22Rv1 (cell line): ENCODE measurements at regions not wholly inside any gene's neighbourhood (a gene's known extent, or its start where the extent isn't known, plus 50 kb on each side); places are given as distances from the start of the nearest gene placed in this dataset.
A peak's percentile ranks its signal among the peaks of the same experiment; 100 is the strongest.
"Not testable (repeated sequence)": the region's sequence is repeated elsewhere in the genome, so short reads cannot be mapped to it uniquely, and the experiment has no call there.

Source experiments
- H3K27ac ChIP-seq: fragments of 450-650 bp; 2 replicates; pipeline ENCODE4 v1.5.1; 2017
- ZFX ChIP-seq: fragments of 450-650 bp; IDR thresholded peaks from 2 replicates; pipeline ENCODE4 v1.6.1; 2017; ENCODE audit warnings: antibody characterized with exemption, borderline replicate concordance
- TF ChIP-seq, protein P1 (sequence below): fragments of 450-650 bp; IDR thresholded peaks from 2 replicates; pipeline ENCODE4 v1.5.1; 2017; ENCODE audit warnings: mild to moderate bottlenecking

DNA sequence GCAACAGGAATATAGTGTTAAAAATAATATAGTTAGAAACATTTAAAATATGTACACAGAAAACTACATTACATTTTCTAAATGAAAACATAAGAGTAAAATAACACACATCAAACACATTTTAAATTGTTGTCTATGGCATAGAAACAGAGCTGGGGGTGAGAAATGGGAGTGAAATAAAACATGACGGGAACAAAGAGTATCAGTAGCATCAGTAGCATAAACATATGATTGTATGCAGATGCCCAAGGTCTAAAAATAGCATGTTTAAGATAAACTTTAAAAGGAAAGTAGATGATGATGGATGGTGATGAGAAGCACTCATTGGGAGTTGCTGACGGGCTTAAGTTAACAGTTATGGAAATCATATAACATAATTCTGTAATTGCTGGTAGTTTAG, 1221.7 kb upstream of the SPRY2 start:
- TF ChIP-seq, protein P1, sequence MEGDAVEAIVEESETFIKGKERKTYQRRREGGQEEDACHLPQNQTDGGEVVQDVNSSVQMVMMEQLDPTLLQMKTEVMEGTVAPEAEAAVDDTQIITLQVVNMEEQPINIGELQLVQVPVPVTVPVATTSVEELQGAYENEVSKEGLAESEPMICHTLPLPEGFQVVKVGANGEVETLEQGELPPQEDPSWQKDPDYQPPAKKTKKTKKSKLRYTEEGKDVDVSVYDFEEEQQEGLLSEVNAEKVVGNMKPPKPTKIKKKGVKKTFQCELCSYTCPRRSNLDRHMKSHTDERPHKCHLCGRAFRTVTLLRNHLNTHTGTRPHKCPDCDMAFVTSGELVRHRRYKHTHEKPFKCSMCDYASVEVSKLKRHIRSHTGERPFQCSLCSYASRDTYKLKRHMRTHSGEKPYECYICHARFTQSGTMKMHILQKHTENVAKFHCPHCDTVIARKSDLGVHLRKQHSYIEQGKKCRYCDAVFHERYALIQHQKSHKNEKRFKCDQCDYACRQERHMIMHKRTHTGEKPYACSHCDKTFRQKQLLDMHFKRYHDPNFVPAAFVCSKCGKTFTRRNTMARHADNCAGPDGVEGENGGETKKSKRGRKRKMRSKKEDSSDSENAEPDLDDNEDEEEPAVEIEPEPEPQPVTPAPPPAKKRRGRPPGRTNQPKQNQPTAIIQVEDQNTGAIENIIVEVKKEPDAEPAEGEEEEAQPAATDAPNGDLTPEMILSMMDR: no peak
- TF ChIP-seq ZFX: no peak
- H3K27ac ChIP-seq: no peak overlapping the region

DNA sequence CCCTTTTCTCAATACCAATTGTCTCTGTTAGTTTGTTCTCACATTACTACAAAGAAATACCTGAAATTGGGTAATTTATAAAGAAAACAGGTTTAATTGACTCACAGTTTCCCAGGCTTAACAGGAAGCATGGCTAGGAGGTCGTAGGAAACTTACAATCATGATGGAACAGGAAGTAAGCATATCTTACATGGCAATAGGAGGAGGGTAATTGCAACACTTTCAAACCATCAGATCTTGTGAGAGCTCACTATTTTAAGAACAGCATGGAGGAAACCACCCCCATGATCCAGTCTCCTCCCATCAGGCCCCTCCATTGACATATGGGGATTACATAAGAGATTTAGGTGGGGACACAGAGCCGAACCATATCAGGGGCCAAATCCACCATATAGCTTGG, 1210.1 kb upstream of the SPRY2 start:
- TF ChIP-seq ZFX: no peak
- TF ChIP-seq, protein P1: no peak
- no peak overlapping the region for H3K27ac ChIP-seq

DNA sequence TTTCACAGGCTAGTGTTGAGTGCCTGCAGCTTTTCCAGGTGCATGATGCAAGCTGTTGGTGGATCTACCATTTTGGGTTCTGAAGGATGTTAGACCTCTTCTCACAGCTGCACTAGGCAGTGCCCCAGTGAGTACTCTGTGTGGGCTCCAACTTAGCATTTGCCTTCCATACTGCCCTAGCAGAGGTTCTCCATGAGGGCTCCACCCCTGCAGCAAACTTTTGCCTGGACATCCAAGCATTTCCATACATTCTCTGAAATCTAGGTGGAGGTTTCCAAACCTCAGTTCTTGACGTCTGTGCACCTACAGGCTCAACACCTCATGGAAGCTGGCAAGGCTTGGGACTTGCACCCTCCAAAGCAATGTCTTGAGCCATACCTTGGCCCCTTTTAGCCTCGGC, 1205.4 kb upstream of the SPRY2 start:
- not testable (repeated sequence) for H3K27ac ChIP-seq

GRCh38 chr13:81540777-81541176, 1199.9 kb upstream of the SPRY2 start:
- H3K27ac ChIP-seq: no peak overlapping the region
- TF ChIP-seq ZFX: no peak
- TF ChIP-seq, protein P1: peak; percentile 70

DNA sequence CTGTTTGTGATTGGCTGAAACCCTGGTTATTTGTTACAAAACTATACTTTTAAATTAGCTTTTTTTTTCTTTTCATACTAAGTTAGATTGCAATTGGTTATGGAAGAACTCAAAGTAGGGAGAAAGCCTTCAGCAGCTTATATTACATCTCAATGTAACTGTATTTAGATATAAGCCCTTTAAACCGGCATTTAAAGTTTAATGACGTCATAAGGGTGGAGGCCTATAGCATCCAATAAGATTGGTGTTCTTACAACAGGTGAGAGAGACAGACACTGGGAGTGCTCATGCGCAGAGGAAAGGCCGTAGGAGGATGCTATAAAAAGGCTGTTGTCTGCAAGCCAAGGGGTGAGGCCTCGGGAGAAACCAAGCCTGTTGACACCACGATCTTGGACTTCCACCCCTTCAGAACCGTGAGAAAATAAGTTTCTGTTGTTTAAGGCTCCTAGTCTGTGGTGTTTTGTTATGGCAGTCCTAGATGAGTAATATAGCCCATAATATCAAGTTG, 1198.8 kb upstream of the SPRY2 start:
- TF ChIP-seq, protein P1: no peak
- no peak for TF ChIP-seq ZFX
- no peak overlapping the region for H3K27ac ChIP-seq

GRCh38 chr13:81498969-81499368, 1158.0 kb upstream of the SPRY2 start:
- TF ChIP-seq, protein P1: no peak
- TF ChIP-seq ZFX: no peak
- H3K27ac ChIP-seq: no peak overlapping the region

GRCh38 chr13:81493144-81493543, 1152.2 kb upstream of the SPRY2 start:
- TF ChIP-seq, protein P1: no peak
- no peak for TF ChIP-seq ZFX
- H3K27ac ChIP-seq: no peak overlapping the region

DNA sequence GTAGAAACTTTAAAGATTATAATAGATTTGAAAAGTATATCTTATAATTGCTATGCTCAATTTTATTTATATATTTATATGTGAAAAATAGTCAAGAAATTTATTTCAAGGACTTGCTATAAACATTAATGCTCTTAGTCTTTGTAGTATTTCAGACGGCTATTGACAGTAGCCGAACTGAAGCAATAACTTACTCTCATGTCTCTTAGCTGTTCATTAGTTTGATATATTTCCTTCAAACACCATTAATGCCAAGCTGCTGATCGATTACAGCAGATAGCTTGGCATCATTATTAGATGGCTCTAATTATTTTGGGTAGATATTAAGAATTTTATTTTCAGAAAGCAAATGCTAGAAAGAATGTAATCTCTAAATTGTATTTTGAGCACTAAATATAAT, 1151.5 kb upstream of the SPRY2 start:
- TF ChIP-seq ZFX: no peak
- TF ChIP-seq, protein P1: no peak

More for the DNA sequence above, 1151.5 kb upstream of the SPRY2 start:
- no peak overlapping the region for H3K27ac ChIP-seq
